ENCODE measurements at regions not wholly inside any gene's neighbourhood (a gene's known extent, or its start where the extent isn't known, plus 50 kb on each side); places are given as distances from the start of the nearest gene placed in this dataset.

GRCh38 chr2:221309892-221310583 lies 262.1 kb downstream of the EPHA4 start:
- 33% methylated on average over 10 of the region's 10 CpGs for WGBS (ENCODE audit: low lambda C conversion rate, missing lambda C conversion rate)
- Histone ChIP-seq H3K27ac (peak overlapping the region; percentile 0), H3K36me3 (replicated peaks; ENCODE audit: insufficient read depth, low read depth) (no peaks in the 10 kb centered on the region), H3K79me2 (no peaks in the 10 kb centered on the region), H3K27me3 (no peaks in the 10 kb centered on the region), H3K4me3 (no peak overlapping the region), H3K4me1 (ENCODE audit: insufficient read depth) (peaks cover 26% of the 10 kb centered on the region), H4K20me1 (ENCODE audit: insufficient read depth, poor library complexity, severe bottlenecking) (no peaks in the 10 kb centered on the region), H2AFZ (no peak overlapping the region), H3K9me3 (ENCODE audit: low read depth) (no peaks in the 10 kb centered on the region), H3K9me2 (replicated peaks; ENCODE audit: insufficient read depth) (no peaks in the 10 kb centered on the region), H3K4me2 (peak overlapping the region; percentile 54)
- no peak for TF ChIP-seq CTCF (IDR thresholded peaks at IDR 0.05; ENCODE audit: poor library complexity)
- no peak for TF ChIP-seq EZH2phosphoT487 (IDR thresholded peaks at IDR 0.05; ENCODE audit: low read depth, severe bottlenecking, unreplicated experiment)
- no peak for TF ChIP-seq EZH2 (IDR thresholded peaks at IDR 0.05; ENCODE audit: borderline replicate concordance)
- peak; percentile 16 for DNase-seq (ENCODE audit: low spot score)

GRCh38 chr2:221310730-221311129 lies 261.4 kb downstream of the EPHA4 start:
- Histone ChIP-seq H3K27me3 (no peaks in the 10 kb centered on the region), H3K4me3 (no peak overlapping the region), H3K27ac (peak overlapping the region; percentile 0), H3K9me2 (replicated peaks; ENCODE audit: insufficient read depth) (no peaks in the 10 kb centered on the region), H3K36me3 (replicated peaks; ENCODE audit: insufficient read depth, low read depth) (no peaks in the 10 kb centered on the region), H3K79me2 (no peaks in the 10 kb centered on the region), H3K4me1 (ENCODE audit: insufficient read depth) (peaks cover 26% of the 10 kb centered on the region), H4K20me1 (ENCODE audit: insufficient read depth, poor library complexity, severe bottlenecking) (no peaks in the 10 kb centered on the region), H2AFZ (no peak overlapping the region), H3K4me2 (no peak overlapping the region), H3K9me3 (ENCODE audit: low read depth) (no peaks in the 10 kb centered on the region)
- 67% methylated on average over 1 of the region's 1 CpG for WGBS (ENCODE audit: low lambda C conversion rate, missing lambda C conversion rate)
- TF ChIP-seq EZH2 (IDR thresholded peaks at IDR 0.05; ENCODE audit: borderline replicate concordance) (no peak), CTCF (IDR thresholded peaks at IDR 0.05; ENCODE audit: poor library complexity) (no peak), EZH2phosphoT487 (IDR thresholded peaks at IDR 0.05; ENCODE audit: low read depth, severe bottlenecking, unreplicated experiment) (no peak)
- DNase-seq (ENCODE audit: low spot score) = no peak

GRCh38 chr2:221312634-221313033 lies 259.5 kb downstream of the EPHA4 start:
- peaks cover 26% of the 10 kb centered on the region for H3K4me1 ChIP-seq (ENCODE audit: insufficient read depth)
- no peaks in the 10 kb centered on the region for H3K9me2 ChIP-seq (replicated peaks; ENCODE audit: insufficient read depth)
- no peaks in the 10 kb centered on the region for H3K36me3 ChIP-seq (replicated peaks; ENCODE audit: insufficient read depth, low read depth)
- no peak overlapping the region for H3K27ac ChIP-seq
- H4K20me1 ChIP-seq (ENCODE audit: insufficient read depth, poor library complexity, severe bottlenecking) = no peaks in the 10 kb centered on the region
- no peak overlapping the region for H2AFZ ChIP-seq
- H3K9me3 ChIP-seq (ENCODE audit: low read depth) = no peaks in the 10 kb centered on the region
- TF ChIP-seq EZH2 (IDR thresholded peaks at IDR 0.05; ENCODE audit: borderline replicate concordance) = no peak
- no peak for TF ChIP-seq CTCF (IDR thresholded peaks at IDR 0.05; ENCODE audit: poor library complexity)
- TF ChIP-seq EZH2phosphoT487 (IDR thresholded peaks at IDR 0.05; ENCODE audit: low read depth, severe bottlenecking, unreplicated experiment) = no peak
- no peaks in the 10 kb centered on the region for H3K79me2 ChIP-seq
- H3K4me2 ChIP-seq = no peak overlapping the region
- no peak for DNase-seq (ENCODE audit: low spot score)
- H3K4me3 ChIP-seq = no peak overlapping the region
- no peaks in the 10 kb centered on the region for H3K27me3 ChIP-seq

Data from hepatocyte (in vitro differentiated cells).